Hepatic stellate cell (primary cell): ENCODE measurements at regions not wholly inside any gene's neighbourhood (a gene's known extent, or its start where the extent isn't known, plus 50 kb on each side); places are given as distances from the start of the nearest gene placed in this dataset.

Experiments
- DNase-seq: peaks from one replicate; pipeline ENCODE4 v3.0.0; 2011; ENCODE audit warnings: low spot score

GRCh38 chr13:29926098-29926476 is 75.7 kb upstream of the UBL3 start:
- DNase-seq = no peak

GRCh38 chr13:29925457-29926097 is 75.2 kb upstream of the UBL3 start:
- peak; percentile 65 for DNase-seq

GRCh38 chr13:29924482-29925350 is 74.3 kb upstream of the UBL3 start:
- peak; percentile 57 for DNase-seq

GRCh38 chr13:29923554-29924481 is 73.4 kb upstream of the UBL3 start:
- DNase-seq = peak; percentile 78

DNA sequence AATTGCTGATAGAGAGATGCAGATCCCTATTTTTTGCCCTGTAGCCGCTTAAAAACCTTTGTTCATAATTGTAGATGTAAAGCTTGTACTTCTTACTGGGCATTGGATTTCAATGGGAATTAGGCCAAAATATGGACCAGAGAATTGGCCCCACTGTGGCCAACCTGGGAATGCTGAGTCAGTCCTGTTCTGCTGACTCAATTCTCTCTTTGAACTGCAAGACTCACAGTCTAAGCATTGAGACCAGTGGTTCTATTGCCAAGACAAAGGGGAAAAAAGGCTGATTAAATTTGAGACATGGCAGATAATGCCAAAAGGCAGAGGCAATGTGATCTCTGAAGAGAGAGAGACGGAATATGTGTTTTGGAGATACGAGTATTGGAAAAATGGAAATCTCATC is 72.5 kb upstream of the UBL3 start:
- DNase-seq = no peak

DNA sequence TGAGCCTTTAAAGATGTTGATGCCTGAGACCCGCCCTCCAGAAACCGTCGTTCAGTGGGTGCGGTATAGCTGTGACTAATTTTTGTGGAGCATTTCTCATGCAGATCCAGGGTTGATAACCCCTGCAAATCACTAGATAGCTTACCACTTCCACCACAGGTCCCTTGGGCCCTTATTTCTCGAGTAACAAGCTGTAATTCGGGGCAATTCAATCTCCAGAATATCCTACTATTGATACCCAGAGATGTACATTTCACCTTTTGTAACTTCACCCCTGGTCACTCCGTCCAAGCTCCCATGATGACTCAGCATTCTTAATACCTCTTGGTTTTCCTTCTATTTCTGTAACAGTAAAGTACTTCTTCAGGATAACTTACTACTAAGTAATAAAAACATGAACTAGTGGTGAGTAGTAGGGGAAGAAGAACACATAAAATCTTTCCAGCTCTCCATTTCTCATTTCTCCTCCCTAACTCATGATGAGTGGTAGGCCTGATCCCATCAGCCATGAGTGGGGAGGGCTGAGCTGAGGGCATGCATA is 71.9 kb upstream of the UBL3 start:
- peak; percentile 37 for DNase-seq

DNA sequence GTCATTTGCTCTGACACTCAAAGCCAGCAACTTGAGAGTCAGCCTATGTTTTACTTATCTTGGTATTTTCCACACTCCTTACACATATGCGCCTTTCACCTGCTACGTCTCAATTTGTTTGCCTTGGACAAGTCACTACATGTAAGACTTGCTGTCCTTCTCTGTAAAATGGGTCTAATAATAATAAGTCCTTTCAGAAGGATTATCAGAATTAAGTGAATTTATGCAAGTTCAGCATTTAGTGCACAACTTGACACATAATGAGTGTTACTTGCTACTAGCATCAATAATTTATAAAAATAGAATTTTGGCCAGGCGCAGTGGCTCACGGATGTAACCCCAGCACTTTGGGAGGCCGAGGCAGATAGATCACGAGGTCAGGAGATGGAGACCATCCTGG is 71.1 kb upstream of the UBL3 start:
- no peak for DNase-seq

DNA sequence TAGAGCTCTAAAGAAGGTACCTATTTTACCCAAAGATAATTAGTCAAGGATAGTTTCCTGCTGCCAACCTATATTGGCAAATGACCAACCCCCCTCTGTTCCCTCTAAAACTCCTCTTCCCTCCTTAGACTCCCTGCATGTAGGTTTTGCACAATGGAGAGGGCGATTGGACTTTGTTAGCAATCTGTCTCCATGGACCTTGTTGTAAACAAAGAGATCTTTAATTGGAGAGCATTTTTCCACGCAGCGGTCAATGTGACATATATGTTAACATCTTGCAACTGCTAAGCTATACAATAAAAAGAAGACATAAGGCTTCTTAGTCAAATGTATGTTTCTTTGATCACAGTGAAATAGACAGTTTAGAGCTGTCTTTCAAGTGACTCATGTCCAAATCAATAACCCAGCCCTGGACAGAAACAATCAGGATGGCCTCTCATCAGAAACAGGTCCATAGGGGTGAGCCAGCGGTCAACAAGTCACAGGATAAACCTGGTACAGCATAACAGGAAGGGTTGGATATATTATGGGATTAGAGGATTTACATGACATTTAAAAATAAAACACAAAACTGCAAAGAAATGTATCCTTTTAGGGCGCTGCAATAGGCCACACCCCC is 69.7 kb upstream of the UBL3 start:
- no peak for DNase-seq

- DNase-seq = peak; percentile 77
Observed at GRCh38 chr13:29918845-29919244, 68.4 kb upstream of the UBL3 start.

- no peak for DNase-seq
Observed at GRCh38 chr13:29917650-29918049, 67.2 kb upstream of the UBL3 start.

DNA sequence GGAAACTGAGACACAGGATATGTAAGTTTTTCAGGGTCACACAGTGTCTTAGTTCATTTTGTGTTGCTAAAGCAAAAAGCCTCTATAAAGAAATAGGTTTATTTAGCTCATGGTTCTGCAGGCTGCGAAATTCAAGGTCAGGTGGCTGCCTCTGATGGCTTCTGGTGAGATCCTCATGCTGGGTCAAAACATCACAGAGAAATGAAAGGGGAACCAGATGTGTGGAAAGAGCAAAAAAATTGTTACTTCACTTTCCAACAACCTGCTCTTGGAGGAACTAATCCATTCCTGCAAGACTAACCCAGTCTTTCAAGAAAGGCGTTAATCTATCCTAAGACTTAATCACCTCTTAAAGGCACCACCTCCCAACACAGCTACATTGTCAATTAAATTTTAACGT is 64.2 kb upstream of the UBL3 start:
- DNase-seq = no peak

- DNase-seq = no peak
Observed at GRCh38 chr13:29911781-29912418, 61.5 kb upstream of the UBL3 start.

GRCh38 chr13:29909975-29910674 is 59.7 kb upstream of the UBL3 start:
- DNase-seq = peak; percentile 47

GRCh38 chr13:29909081-29909730 is 58.8 kb upstream of the UBL3 start:
- DNase-seq = no peak

- no peak for DNase-seq
Observed at GRCh38 chr13:29908416-29909080, 58.1 kb upstream of the UBL3 start.

- DNase-seq = no peak
Observed at GRCh38 chr13:29907670-29908069, 57.3 kb upstream of the UBL3 start.

GRCh38 chr13:29906432-29907011 is 56.1 kb upstream of the UBL3 start:
- no peak for DNase-seq

GRCh38 chr13:29905845-29906244 is 55.4 kb upstream of the UBL3 start:
- DNase-seq = no peak

DNA sequence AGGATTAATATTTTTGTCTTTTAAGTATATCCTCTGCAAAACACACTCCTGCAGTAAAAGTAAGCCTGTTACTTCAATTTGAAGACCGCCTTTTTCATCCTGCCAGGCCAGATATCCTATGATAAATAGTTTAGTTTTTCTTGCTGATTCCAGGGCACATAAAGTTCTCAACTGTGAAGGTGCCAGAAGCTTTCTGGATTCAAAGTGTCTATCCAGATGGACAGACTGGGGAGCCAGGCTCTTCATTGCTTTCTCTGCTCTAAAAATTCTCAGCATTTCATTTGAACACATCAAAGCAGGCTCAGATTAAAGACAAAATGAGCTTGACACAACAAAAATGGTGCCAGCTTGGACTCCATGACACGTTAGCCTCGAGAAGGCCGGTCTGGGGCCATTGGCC is 53.6 kb upstream of the UBL3 start:
- DNase-seq = no peak
